Esophagus muscularis mucosa (tissue), 4 donors: ENCODE measurements at regions not wholly inside any gene's neighbourhood (a gene's known extent, or its start where the extent isn't known, plus 50 kb on each side); places are given as distances from the start of the nearest gene placed in this dataset.

Experiments used
- EP300 ChIP-seq: sonication (generic); formaldehyde crosslinking; IDR thresholded peaks from one replicate; pipeline ENCODE4 v1.6.1; 2017; ENCODE audit warnings: antibody characterized with exemption
- POLR2AphosphoS5 ChIP-seq, 2 donors: sonication (generic); formaldehyde crosslinking; IDR thresholded peaks; one replicate each; pipeline ENCODE4 v1.6.1; 2017; ENCODE audit warnings: antibody characterized with exemption in 2 of 2
- TF ChIP-seq, protein P1 (sequence below), 3 experiments: fragments of 200-600 bp in 2 of 3; fragments of 450-650 bp in 1 of 3; sonication (generic) in 2 of 3; IDR thresholded peaks; one replicate each; pipeline ENCODE4 v1.5.1; 2017 to 2019; ENCODE audit warnings: antibody characterized with exemption in 3 of 3, mild to moderate bottlenecking in 2 of 3, moderate library complexity in 1 of 3

- TF ChIP-seq POLR2AphosphoS5 (IDR thresholded peaks at IDR 0.05) (no peak), EP300 (no peak)
- TF ChIP-seq, protein P1, sequence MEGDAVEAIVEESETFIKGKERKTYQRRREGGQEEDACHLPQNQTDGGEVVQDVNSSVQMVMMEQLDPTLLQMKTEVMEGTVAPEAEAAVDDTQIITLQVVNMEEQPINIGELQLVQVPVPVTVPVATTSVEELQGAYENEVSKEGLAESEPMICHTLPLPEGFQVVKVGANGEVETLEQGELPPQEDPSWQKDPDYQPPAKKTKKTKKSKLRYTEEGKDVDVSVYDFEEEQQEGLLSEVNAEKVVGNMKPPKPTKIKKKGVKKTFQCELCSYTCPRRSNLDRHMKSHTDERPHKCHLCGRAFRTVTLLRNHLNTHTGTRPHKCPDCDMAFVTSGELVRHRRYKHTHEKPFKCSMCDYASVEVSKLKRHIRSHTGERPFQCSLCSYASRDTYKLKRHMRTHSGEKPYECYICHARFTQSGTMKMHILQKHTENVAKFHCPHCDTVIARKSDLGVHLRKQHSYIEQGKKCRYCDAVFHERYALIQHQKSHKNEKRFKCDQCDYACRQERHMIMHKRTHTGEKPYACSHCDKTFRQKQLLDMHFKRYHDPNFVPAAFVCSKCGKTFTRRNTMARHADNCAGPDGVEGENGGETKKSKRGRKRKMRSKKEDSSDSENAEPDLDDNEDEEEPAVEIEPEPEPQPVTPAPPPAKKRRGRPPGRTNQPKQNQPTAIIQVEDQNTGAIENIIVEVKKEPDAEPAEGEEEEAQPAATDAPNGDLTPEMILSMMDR (IDR thresholded peaks at IDR 0.05), result no peak
These were observed 674.3 kb upstream of the AMOT start for GRCh38 chrX:113514906-113515305.
